T47D (cell line): ENCODE measurements at regions not wholly inside any gene's neighbourhood (a gene's known extent, or its start where the extent isn't known, plus 50 kb on each side); places are given as distances from the start of the nearest gene placed in this dataset.

ENCODE experiments used
- DNase-seq, 2 experiments: peaks; one replicate each; pipeline versions ENCODE4 v3.0.0 to v3.0.0-alpha.2; 2011 to 2012; ENCODE audit warnings: low read depth in 1 of 2, low spot score in 1 of 2
- JUND ChIP-seq: IDR thresholded peaks from 2 replicates; pipeline ENCODE4 v1.6.1; 2012; ENCODE audit warnings: low read depth
- in situ Hi-C: cut with HindIII; loops from 2 replicates; pipeline ENCODE4 v1.10.0; 2016; ENCODE audit warnings: low sequenced_read_pairs, low pct_unique_long_range_greater_than_20kb

GRCh38 chr2:144603334-144603733 lies 83.4 kb upstream of the ZEB2 start:
- in situ Hi-C loops = no loop called here
- no peak for TF ChIP-seq JUND
- no peak for DNase-seq

GRCh38 chr2:144598906-144599305 lies 79.0 kb upstream of the ZEB2 start:
- no peak for DNase-seq
- no peak for TF ChIP-seq JUND
- in situ Hi-C loops = no loop called here

- TF ChIP-seq JUND = no peak
- no peak for DNase-seq
- in situ Hi-C loops = no loop called here
These were observed 78.1 kb upstream of the ZEB2 start for GRCh38 chr2:144597894-144598593.

- in situ Hi-C loops = no loop called here
These were observed 77.5 kb upstream of the ZEB2 start for GRCh38 chr2:144597388-144597787.

GRCh38 chr2:144596073-144596871 lies 76.4 kb upstream of the ZEB2 start:
- in situ Hi-C loops = no loop called here
- TF ChIP-seq JUND = no peak
- no peak for DNase-seq

More at GRCh38 chr2:144597388-144597787, 77.5 kb upstream of the ZEB2 start:
- no peak for DNase-seq
- no peak for TF ChIP-seq JUND

- no peak for DNase-seq
- in situ Hi-C loops = no loop called here
- TF ChIP-seq JUND = no peak
These were observed 75.8 kb upstream of the ZEB2 start for GRCh38 chr2:144595686-144596072.

- in situ Hi-C loops = no loop called here
- TF ChIP-seq JUND = no peak
- no peak for DNase-seq
These were observed 75.4 kb upstream of the ZEB2 start for GRCh38 chr2:144595279-144595678.

GRCh38 chr2:144593803-144594202 lies 73.9 kb upstream of the ZEB2 start:
- TF ChIP-seq JUND = no peak
- in situ Hi-C loops = no loop called here
- DNase-seq = no peak

- no peak for DNase-seq
- TF ChIP-seq JUND = no peak
- in situ Hi-C loops = no loop called here
These were observed 72.8 kb upstream of the ZEB2 start for GRCh38 chr2:144592500-144593256.

GRCh38 chr2:144587306-144587705 lies 67.4 kb upstream of the ZEB2 start:
- no peak for DNase-seq
- TF ChIP-seq JUND = no peak
- in situ Hi-C loops = no loop called here

GRCh38 chr2:144586476-144586875 lies 66.6 kb upstream of the ZEB2 start:
- no peak for TF ChIP-seq JUND
- in situ Hi-C loops = no loop called here
- DNase-seq = no peak

- DNase-seq = no peak
- TF ChIP-seq JUND = no peak
- in situ Hi-C loops = no loop called here
These were observed 64.0 kb upstream of the ZEB2 start for GRCh38 chr2:144583741-144584453.
